ENCODE measurements at regions not wholly inside any gene's neighbourhood (a gene's known extent, or its start where the extent isn't known, plus 50 kb on each side); places are given as distances from the start of the nearest gene placed in this dataset.

- Histone ChIP-seq H3K36me3 (ENCODE audit: control insufficient read depth, insufficient read depth, low read length) (no peaks in the 10 kb centered on the region), H3K4me3 (ENCODE audit: low read depth, low read length) (no peak overlapping the region), H3K9me3 (ENCODE audit: control insufficient read depth, insufficient read depth, low read length) (no peaks in the 10 kb centered on the region), H3K27me3 (ENCODE audit: control insufficient read depth, insufficient read depth, low read length) (no peaks in the 10 kb centered on the region), H3K4me1 (ENCODE audit: control insufficient read depth, insufficient read depth, low read length) (no peaks in the 10 kb centered on the region), H3K9ac (ENCODE audit: low read depth, low read length) (no peak overlapping the region)
These were observed 389.5 kb upstream of the ASIC2 start for GRCh38 chr17:33682599-33682998.

- Histone ChIP-seq H3K9me3 (ENCODE audit: control insufficient read depth, insufficient read depth, low read length) (no peaks in the 10 kb centered on the region), H3K36me3 (ENCODE audit: control insufficient read depth, insufficient read depth, low read length) (no peaks in the 10 kb centered on the region), H3K4me3 (ENCODE audit: low read depth, low read length) (no peak overlapping the region), H3K9ac (ENCODE audit: low read depth, low read length) (no peak overlapping the region), H3K4me1 (ENCODE audit: control insufficient read depth, insufficient read depth, low read length) (no peaks in the 10 kb centered on the region), H3K27me3 (ENCODE audit: control insufficient read depth, insufficient read depth, low read length) (no peaks in the 10 kb centered on the region)
These were observed 391.6 kb upstream of the ASIC2 start for GRCh38 chr17:33684735-33685134.

GRCh38 chr17:33686171-33686570 is 393.1 kb upstream of the ASIC2 start:
- H3K9ac ChIP-seq (ENCODE audit: low read depth, low read length), result no peak overlapping the region
- H3K27me3 ChIP-seq (ENCODE audit: control insufficient read depth, insufficient read depth, low read length), result no peaks in the 10 kb centered on the region
- H3K36me3 ChIP-seq (ENCODE audit: control insufficient read depth, insufficient read depth, low read length), result no peaks in the 10 kb centered on the region
- no peaks in the 10 kb centered on the region for H3K9me3 ChIP-seq (ENCODE audit: control insufficient read depth, insufficient read depth, low read length)
- no peaks in the 10 kb centered on the region for H3K4me1 ChIP-seq (ENCODE audit: control insufficient read depth, insufficient read depth, low read length)
- no peak overlapping the region for H3K4me3 ChIP-seq (ENCODE audit: low read depth, low read length)

GRCh38 chr17:33687831-33688230 is 394.7 kb upstream of the ASIC2 start:
- Histone ChIP-seq H3K4me3 (ENCODE audit: low read depth, low read length) (no peak overlapping the region), H3K27me3 (ENCODE audit: control insufficient read depth, insufficient read depth, low read length) (no peaks in the 10 kb centered on the region), H3K9me3 (ENCODE audit: control insufficient read depth, insufficient read depth, low read length) (no peaks in the 10 kb centered on the region)

GRCh38 chr17:33688771-33689170 is 395.7 kb upstream of the ASIC2 start:
- Histone ChIP-seq H3K36me3 (ENCODE audit: control insufficient read depth, insufficient read depth, low read length) (no peaks in the 10 kb centered on the region), H3K4me3 (ENCODE audit: low read depth, low read length) (no peak overlapping the region), H3K9me3 (ENCODE audit: control insufficient read depth, insufficient read depth, low read length) (no peaks in the 10 kb centered on the region), H3K4me1 (ENCODE audit: control insufficient read depth, insufficient read depth, low read length) (no peaks in the 10 kb centered on the region), H3K27me3 (ENCODE audit: control insufficient read depth, insufficient read depth, low read length) (no peaks in the 10 kb centered on the region), H3K9ac (ENCODE audit: low read depth, low read length) (no peak overlapping the region)

More at GRCh38 chr17:33687831-33688230, 394.7 kb upstream of the ASIC2 start:
- Histone ChIP-seq H3K4me1 (ENCODE audit: control insufficient read depth, insufficient read depth, low read length) (no peaks in the 10 kb centered on the region), H3K36me3 (ENCODE audit: control insufficient read depth, insufficient read depth, low read length) (no peaks in the 10 kb centered on the region), H3K9ac (ENCODE audit: low read depth, low read length) (no peak overlapping the region)

- no peaks in the 10 kb centered on the region for H3K9me3 ChIP-seq (ENCODE audit: control insufficient read depth, insufficient read depth, low read length)
- no peak overlapping the region for H3K4me3 ChIP-seq (ENCODE audit: low read depth, low read length)
- H3K36me3 ChIP-seq (ENCODE audit: control insufficient read depth, insufficient read depth, low read length), result no peaks in the 10 kb centered on the region
- no peaks in the 10 kb centered on the region for H3K27me3 ChIP-seq (ENCODE audit: control insufficient read depth, insufficient read depth, low read length)
- no peaks in the 10 kb centered on the region for H3K4me1 ChIP-seq (ENCODE audit: control insufficient read depth, insufficient read depth, low read length)
- no peak overlapping the region for H3K9ac ChIP-seq (ENCODE audit: low read depth, low read length)
These were observed 396.6 kb upstream of the ASIC2 start for GRCh38 chr17:33689725-33690124.

GRCh38 chr17:33695431-33695830 is 402.3 kb upstream of the ASIC2 start:
- H3K27me3 ChIP-seq (ENCODE audit: control insufficient read depth, insufficient read depth, low read length), result no peaks in the 10 kb centered on the region
- no peak overlapping the region for H3K4me3 ChIP-seq (ENCODE audit: low read depth, low read length)
- no peak overlapping the region for H3K9ac ChIP-seq (ENCODE audit: low read depth, low read length)
- no peaks in the 10 kb centered on the region for H3K36me3 ChIP-seq (ENCODE audit: control insufficient read depth, insufficient read depth, low read length)
- H3K4me1 ChIP-seq (ENCODE audit: control insufficient read depth, insufficient read depth, low read length), result no peaks in the 10 kb centered on the region
- H3K9me3 ChIP-seq (ENCODE audit: control insufficient read depth, insufficient read depth, low read length), result no peaks in the 10 kb centered on the region

GRCh38 chr17:33696102-33696501 is 403.0 kb upstream of the ASIC2 start:
- no peaks in the 10 kb centered on the region for H3K36me3 ChIP-seq (ENCODE audit: control insufficient read depth, insufficient read depth, low read length)
- H3K4me1 ChIP-seq (ENCODE audit: control insufficient read depth, insufficient read depth, low read length), result no peaks in the 10 kb centered on the region
- H3K4me3 ChIP-seq (ENCODE audit: low read depth, low read length), result no peak overlapping the region
- H3K9me3 ChIP-seq (ENCODE audit: control insufficient read depth, insufficient read depth, low read length), result no peaks in the 10 kb centered on the region
- H3K27me3 ChIP-seq (ENCODE audit: control insufficient read depth, insufficient read depth, low read length), result no peaks in the 10 kb centered on the region
- no peak overlapping the region for H3K9ac ChIP-seq (ENCODE audit: low read depth, low read length)

GRCh38 chr17:33697557-33697956 is 404.5 kb upstream of the ASIC2 start:
- Histone ChIP-seq H3K4me3 (ENCODE audit: low read depth, low read length) (no peak overlapping the region), H3K9ac (ENCODE audit: low read depth, low read length) (no peak overlapping the region), H3K9me3 (ENCODE audit: control insufficient read depth, insufficient read depth, low read length) (no peaks in the 10 kb centered on the region), H3K36me3 (ENCODE audit: control insufficient read depth, insufficient read depth, low read length) (no peaks in the 10 kb centered on the region), H3K4me1 (ENCODE audit: control insufficient read depth, insufficient read depth, low read length) (no peaks in the 10 kb centered on the region), H3K27me3 (ENCODE audit: control insufficient read depth, insufficient read depth, low read length) (no peaks in the 10 kb centered on the region)

- Histone ChIP-seq H3K4me3 (ENCODE audit: low read depth, low read length) (no peak overlapping the region), H3K4me1 (ENCODE audit: control insufficient read depth, insufficient read depth, low read length) (no peaks in the 10 kb centered on the region), H3K36me3 (ENCODE audit: control insufficient read depth, insufficient read depth, low read length) (no peaks in the 10 kb centered on the region), H3K27me3 (ENCODE audit: control insufficient read depth, insufficient read depth, low read length) (no peaks in the 10 kb centered on the region), H3K9me3 (ENCODE audit: control insufficient read depth, insufficient read depth, low read length) (no peaks in the 10 kb centered on the region), H3K9ac (ENCODE audit: low read depth, low read length) (no peak overlapping the region)
These were observed 408.8 kb upstream of the ASIC2 start for GRCh38 chr17:33701910-33702309.

GRCh38 chr17:33704856-33705255 is 411.8 kb upstream of the ASIC2 start:
- Histone ChIP-seq H3K9ac (ENCODE audit: low read depth, low read length) (no peak overlapping the region), H3K4me3 (ENCODE audit: low read depth, low read length) (no peak overlapping the region), H3K36me3 (ENCODE audit: control insufficient read depth, insufficient read depth, low read length) (no peaks in the 10 kb centered on the region), H3K9me3 (ENCODE audit: control insufficient read depth, insufficient read depth, low read length) (no peaks in the 10 kb centered on the region), H3K27me3 (ENCODE audit: control insufficient read depth, insufficient read depth, low read length) (no peaks in the 10 kb centered on the region), H3K4me1 (ENCODE audit: control insufficient read depth, insufficient read depth, low read length) (no peaks in the 10 kb centered on the region)

- H3K9ac ChIP-seq (ENCODE audit: low read depth, low read length), result no peak overlapping the region
- no peaks in the 10 kb centered on the region for H3K9me3 ChIP-seq (ENCODE audit: control insufficient read depth, insufficient read depth, low read length)
- no peaks in the 10 kb centered on the region for H3K27me3 ChIP-seq (ENCODE audit: control insufficient read depth, insufficient read depth, low read length)
- no peaks in the 10 kb centered on the region for H3K36me3 ChIP-seq (ENCODE audit: control insufficient read depth, insufficient read depth, low read length)
- H3K4me3 ChIP-seq (ENCODE audit: low read depth, low read length), result no peak overlapping the region
- H3K4me1 ChIP-seq (ENCODE audit: control insufficient read depth, insufficient read depth, low read length), result no peaks in the 10 kb centered on the region
These were observed 416.8 kb upstream of the ASIC2 start for GRCh38 chr17:33709881-33710280.

- Histone ChIP-seq H3K27me3 (ENCODE audit: control insufficient read depth, insufficient read depth, low read length) (no peaks in the 10 kb centered on the region), H3K9me3 (ENCODE audit: control insufficient read depth, insufficient read depth, low read length) (no peaks in the 10 kb centered on the region), H3K36me3 (ENCODE audit: control insufficient read depth, insufficient read depth, low read length) (no peaks in the 10 kb centered on the region), H3K4me3 (ENCODE audit: low read depth, low read length) (no peak overlapping the region), H3K4me1 (ENCODE audit: control insufficient read depth, insufficient read depth, low read length) (no peaks in the 10 kb centered on the region), H3K9ac (ENCODE audit: low read depth, low read length) (no peak overlapping the region)
These were observed 419.0 kb upstream of the ASIC2 start for GRCh38 chr17:33712120-33712519.
